Pulmonary artery endothelial cell (primary cell): ENCODE measurements at regions not wholly inside any gene's neighbourhood (a gene's known extent, or its start where the extent isn't known, plus 50 kb on each side); places are given as distances from the start of the nearest gene placed in this dataset.

Source experiments
- DNase-seq: peaks from one replicate; pipeline ENCODE4 v3.0.0-alpha.2; 2011; ENCODE audit warnings: low read depth, low spot score

DNA sequence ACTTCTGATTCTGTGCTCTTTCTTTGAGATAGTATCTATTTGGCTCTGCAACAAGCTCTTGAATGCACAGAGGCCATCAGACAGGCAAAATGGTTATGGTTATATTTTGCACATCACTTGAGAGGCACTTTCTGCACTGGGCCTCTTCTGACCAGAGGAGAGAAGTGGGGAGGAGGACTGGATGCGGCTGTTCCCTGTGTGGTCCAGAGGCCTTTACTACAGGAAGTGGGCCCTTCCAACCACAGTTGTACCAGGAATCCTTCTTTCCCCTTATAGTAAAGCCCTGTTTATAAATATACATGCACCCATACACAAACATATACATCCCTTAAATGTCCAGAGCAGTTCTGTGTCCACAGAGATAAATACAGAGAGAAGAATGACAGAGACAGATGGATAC is 182.7 kb upstream of the HHIP start:
- DNase-seq = no peak

DNA sequence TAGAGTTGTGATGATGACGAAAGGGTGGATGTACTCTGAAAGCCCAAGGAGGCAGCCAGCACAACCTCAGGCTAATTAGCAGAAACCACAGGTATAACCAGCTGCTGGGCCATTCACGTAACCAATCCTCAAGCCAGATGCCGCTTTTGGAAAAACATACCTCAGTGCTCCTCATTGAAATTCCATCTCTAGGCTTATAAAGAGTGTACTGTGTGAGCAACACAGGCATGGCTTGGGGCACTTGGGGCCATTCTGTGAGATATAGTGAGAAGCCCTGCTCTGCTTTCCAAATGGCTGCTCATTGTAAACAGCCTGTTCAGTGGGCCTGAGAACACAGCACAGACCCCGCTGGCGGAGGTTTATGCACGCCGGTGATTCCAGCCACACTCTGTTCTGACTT is 182.1 kb upstream of the HHIP start:
- no peak for DNase-seq

DNA sequence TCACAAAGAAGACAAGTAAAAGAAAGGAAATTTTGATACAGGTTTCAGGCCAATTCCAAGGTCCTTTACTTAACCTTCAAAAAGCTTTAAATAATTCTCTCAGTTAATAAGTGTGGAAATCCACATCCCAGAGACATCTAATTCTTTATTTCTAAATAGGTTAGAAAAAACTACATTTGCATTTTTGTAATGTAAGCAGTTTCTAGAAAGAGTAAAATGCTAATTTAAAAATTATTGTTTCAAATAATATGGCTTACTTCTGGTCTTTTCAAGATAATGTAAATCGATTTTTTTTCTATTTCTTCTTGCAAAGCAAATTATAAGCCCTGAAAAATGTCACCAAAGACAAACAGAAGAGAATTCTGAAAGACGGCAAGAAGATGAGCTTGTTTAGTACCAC is 180.4 kb upstream of the HHIP start:
- DNase-seq = no peak

DNA sequence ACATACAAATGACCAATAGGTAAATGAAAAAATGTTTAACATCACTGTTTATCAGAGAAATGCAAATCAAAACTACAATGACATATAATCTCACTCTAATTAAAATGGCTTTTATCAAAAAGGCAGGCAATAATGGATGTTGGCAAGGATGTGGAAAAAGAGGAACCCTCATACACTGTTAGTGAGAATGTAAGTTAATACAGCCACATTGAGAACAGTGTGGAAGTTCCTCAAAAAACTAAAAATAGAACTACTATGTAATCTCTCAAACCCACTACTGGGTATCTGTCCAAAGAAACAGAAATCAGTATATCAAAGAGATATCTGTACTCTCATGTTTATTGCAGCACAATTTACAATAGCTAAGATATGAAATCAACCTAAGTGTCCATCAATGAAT is 165.9 kb upstream of the HHIP start:
- no peak for DNase-seq

DNA sequence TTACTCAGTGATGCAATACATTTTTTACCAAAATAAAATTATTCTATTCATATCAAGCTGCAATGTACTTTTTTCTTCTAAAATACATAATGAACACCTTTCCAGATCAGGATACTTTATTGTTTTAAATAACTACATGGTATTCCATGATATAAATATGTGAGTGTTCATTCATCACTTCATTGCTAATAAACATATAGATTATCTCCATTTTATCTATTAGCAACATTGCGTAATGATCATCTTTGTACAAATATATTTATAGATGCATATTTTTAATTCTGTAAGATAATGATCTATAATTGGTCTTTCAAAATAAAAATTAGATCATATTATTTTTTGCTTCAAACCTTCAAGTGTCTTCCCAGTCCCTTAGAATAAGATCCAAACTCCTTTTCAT is 156.1 kb upstream of the HHIP start:
- no peak for DNase-seq

DNA sequence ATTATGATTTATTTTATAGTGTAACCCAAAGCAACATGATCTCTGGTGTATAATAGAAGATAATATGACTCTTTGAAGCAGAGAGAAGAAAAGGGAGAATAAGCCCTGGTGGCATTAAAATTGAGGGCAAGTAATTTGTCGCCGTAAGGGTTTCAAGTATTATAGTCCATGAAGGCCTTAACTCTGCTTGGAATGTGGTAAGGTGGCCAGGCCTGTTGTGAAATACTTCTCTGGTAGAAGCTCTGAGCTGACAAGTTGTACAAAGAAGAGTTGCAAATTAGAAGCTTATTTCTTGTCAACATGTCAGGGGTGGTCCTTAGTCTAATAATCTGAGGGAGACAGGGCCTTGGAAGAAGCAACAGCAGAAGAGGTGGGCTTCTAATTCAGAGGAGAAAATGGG is 151.7 kb upstream of the HHIP start:
- DNase-seq = no peak

DNA sequence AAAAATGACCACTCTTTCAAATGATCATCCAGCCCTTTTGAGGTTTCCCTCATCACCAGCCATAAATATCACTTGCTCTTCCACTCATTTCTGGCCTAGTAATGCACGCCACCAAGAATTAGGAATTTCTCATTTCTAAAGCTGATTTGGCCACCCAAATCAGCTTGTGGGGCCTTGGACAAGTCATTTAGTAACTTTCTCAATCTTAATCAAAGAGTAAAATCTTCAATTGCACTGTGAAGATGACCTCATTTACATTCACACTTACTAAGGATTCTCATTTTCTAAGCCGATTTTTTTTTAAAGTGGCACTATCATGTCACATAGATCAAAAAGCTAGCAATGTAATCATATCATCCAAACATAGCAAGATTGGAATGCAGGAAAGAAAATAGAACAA is 150.0 kb upstream of the HHIP start:
- DNase-seq = no peak

DNA sequence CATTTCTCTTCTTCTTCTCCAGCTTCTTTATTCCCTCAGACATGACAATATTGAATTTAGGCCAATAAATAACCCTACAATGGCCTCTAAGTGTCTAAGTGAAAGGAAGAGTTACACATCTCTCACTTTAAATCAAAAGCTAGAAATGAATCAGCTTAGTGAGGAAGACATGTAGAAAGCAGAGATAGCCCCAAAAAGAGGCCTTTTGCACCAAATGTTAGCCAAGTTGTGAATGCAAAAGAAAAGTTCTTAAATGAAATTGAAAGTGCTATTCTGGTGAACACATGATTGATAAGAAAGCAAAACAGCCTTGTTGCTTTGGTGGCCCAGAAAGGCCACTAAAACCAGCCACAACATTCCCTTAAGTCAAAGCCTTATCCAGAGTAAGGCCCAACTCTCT is 146.2 kb upstream of the HHIP start:
- DNase-seq = no peak

DNA sequence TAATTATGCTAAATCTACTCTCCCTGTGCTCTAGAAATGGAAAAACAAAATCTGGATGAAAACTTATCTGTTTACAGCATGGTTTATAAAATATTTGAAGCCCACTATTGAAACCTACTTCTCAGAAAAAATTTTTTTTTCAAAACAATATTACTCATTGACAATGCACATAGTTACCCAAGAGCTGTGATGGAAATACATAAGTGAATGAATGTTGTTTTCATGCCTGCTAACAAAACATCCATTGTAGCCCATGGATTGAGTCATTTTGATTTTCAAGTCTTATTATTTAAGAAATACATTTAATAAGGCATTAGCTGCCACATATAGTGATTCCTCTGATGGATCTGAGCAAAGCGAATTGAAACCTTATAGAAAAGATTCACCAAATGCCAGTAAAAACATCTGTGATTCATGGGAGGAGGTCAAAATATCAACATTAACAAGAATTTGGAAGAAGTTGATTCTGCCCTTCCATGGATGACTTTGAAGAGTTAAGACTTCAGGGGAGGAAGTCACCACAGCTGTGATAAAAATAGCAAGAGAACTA is 144.7 kb upstream of the HHIP start:
- no peak for DNase-seq

DNA sequence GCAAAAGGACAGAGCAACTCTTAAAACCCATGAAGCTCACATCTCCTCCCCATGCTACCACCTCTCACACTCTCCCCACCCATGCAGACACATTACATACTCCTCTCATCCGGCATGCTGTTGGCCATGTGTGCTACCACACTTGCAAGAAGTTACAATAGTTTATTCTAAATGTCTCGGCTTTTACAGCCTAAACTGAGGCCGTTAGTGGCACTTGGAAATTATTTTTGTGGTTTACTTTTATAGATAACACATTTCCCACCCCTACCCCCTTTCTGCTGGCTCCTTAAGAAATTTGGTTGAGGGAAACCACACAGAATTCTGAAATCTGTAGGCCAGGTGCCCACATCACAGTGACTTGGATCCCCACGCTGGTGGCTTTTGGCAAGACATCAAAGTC is 141.1 kb upstream of the HHIP start:
- no peak for DNase-seq

DNA sequence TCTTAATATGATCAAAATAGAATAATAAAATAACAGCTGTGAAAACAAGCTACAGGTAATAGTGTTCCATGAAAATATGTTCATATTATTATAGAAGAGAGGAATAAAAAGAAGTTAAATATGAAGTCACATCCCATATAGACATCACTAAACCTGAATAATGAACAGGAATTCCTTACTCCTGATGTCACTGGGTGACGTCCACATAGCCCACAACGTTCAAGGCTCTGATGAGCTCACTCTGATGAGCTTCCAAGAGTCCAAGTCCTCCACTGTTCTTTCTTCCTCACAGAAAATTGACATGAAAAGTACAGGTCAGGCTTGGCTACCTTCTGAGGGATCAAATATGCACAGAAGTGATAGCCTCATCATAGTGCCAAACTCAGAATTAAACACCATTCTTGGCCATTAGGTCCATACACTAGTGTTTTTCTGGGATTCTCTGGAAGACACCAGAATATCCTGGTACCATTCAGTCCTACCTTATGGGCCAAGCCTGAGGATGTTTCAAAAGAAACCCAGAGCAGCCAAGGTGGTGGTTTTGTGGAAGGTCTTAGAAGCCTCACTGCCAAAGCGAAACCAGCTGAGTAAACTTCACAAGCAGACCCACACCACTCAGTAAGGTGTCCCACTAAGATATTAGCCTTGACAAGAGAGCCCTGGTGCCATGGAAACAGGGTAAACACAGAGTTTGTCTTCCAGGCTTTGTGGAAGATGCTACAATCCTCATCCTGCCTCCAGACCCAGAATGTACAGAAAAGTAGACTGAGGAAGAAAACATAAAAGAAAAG is 138.4 kb upstream of the HHIP start:
- DNase-seq = no peak

DNA sequence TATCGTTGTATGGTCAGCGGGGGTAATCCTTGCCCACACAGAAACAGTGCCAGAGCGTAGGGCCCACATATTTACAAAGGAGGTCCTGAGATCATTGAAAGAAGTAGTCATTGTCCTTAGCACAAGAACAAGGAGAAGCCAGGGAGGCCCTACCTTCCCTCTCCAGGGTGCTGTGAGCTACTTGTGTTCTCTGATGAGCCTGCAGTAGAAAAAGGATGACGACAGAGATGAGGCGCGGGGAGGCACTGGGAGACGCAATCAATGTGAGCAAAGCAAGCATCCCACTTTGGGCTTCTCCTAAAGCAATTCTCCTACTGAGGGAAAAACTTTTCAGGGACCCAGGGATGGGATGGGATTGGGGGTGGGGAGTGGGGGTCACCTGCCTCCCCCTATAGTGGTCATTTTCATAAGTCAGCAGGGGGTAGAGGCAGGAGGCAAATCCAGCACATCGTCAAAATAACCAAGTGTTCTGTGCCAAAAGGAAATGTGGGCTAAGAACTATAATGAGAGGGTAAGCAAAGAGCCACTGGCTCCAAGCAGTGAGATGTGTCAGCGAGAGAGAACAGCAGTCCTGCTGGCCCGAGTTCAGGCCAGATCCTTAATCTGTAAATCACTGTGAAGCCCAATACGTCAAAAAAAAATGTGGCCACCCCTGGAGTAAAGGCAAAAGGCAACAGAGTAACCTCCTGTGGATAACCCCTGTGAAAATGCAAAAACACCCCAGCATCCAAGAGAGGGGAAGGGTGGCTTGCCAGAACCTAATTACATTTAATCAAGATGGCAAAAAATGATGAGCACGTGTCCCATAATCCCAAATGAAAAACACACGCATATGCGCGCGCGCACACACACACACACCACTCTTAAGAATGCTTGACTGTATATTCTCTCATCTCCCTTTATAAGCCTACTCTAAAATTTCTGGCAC is 136.6 kb upstream of the HHIP start:
- no peak for DNase-seq

DNA sequence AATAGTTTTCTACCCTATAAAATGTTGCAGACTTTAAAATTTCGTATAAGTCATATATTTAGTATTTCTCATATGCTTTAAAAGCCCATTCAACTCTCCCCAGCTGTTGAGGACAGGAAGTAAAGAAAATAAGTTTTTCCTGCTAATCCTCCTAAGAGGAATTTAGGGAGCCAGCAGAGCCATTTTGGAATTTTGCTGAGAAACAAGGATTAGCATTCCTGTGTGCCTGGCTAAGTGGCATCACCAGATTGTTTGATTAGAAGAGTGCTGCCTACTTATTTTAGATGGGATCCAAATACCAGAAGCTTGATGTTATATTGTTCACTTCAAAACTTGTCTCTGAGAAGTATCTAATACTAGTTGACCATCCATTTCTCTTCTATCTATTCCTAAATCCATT is 131.2 kb upstream of the HHIP start:
- DNase-seq = no peak

DNA sequence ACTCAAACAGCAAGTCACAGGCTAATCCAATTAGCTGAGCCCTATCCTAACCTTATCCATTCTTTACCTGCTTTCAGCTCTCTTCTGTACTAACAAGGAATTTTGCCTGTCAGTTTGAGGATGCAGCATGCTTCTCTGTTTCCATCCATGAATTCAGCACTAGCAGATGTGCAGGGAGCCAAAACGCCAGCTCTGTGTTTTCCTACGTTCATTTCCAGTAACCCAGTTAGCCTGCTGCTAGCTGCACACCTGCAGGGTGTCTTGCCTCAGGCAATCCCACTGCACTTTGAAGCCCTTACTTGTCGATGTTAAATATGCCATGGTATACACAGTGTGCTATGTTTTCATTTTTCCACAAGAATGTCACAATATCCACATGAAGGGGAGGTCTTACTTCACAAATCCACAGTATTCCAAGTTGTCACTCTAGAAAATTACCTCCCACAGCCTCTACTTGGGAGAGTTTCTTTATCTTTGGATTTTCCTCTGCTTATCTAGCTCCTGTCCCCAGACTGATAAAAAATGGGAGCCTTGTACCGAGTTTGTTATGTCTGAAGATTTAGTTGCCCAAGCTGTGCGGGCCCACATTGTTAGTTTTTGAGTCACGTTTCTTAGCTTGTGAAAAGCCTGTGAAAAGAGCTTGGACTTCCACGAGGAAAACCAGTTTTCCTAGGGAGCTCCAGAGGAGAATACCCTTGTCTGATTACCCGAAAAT is 127.6 kb upstream of the HHIP start:
- no peak for DNase-seq

DNA sequence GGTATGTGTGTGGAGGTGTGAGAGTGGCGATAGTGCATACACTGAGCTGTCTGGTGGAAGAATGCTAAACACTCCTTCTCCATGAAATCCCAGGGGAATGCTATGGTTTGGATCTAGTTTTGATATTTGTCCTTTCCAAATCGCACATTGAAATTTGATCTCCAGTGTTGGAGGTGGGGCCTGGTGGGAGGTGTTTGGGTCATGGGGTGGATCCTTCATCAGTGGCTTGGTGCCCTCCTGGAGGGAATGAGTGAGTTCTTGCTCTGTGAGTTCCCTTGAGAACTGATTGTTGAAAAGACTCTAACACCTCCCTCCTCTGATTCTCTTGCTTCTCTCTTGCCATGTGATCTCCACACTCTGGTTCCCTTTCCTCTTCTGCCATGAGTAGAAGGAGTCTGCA is 114.1 kb upstream of the HHIP start:
- no peak for DNase-seq

DNA sequence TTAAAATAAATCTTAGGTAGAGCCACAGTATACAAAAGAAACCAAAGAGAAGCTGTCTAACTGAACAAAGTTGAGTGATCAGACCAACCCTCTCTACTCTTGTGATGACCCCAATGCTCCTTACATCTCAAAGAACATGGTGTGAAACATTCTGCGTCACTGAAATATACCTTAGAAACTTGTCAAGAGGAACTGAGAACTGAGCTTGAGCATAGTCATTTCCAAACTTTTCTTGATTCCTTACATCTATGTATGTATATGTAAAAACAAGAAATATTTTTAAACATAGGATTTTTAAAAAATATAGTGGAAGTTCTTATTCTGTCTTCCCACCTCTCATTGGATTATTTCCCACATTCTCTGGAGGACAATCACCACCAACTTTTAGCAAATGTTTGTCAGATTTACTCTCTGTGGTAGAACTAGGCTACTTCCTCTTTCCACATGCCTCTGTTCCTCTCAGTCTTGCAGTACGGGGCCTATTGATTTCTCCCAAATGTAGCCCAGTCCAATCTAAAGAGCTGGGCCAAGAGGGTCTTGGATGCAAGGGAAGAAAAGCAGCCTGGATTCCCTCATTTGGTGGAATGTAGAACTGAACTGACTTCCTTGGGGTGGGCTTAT is 98.2 kb upstream of the HHIP start:
- DNase-seq = no peak

DNA sequence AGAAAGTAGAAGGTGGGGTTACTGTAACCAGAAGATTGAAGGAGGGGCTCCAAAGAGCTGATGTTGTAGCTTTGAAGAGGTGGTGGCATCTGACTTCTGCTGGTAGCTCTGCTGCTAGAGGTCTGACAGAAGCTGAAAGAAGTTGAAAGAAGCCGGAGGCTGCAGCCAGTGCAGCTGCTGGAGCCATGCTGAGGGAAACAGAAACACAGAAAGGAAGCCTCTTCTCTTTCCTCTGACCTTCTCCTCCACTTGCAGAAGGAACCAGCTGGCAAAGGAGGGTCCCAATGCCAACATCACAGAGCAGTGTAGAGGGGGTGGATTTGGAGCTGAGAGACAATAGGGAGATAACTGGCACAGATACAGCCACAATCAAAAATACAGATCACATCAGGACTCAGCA is 89.3 kb upstream of the HHIP start:
- DNase-seq = no peak

DNA sequence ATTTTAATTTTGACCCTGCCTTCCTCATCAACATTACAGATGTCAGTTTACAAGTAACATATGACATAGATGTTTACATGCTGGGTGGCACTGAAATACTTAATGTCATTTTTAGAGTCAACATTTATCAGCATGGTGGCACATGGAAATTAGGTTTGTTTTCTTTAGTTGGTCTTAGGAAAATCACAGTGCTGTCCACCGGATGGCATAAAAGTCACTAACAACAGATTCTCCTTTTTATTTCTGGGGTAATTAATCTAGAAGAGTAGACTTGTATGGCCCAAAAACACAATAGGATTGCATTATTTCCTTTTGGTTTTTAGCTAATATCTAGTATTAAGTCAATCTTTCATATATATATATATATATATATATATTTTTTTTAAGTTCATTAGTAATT is 88.6 kb upstream of the HHIP start:
- DNase-seq = no peak

DNA sequence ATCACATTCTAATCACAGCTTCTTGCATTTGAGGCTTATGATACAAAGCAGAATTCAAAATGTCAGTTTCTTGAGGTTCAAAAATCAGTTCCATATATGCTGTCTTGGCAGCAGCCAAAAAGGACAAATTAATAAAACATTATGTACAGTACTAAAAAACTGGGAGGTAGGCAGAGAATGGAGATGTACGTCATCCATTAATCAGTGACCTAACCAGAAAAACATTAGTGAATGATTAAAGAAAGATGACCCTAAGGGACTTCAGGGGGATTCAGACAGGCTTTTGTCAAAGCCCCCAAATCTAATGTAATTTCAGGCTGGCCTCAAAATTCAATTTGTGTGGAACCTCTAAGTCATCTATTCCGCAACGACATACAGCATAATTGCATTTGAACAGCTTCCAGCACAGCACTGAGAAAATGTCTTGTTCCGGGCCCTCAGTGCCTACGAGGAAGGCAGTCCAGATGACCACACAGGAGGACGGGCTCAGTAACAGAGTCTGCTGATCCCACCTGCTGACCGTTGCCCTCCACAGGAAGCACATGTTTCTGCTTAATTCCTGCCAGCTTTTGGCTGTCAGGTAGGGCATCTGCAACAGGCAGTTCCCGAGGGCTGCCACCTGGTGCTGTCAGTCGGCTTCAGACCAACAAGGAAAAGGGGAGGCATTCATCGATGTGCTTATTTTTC is 83.8 kb upstream of the HHIP start:
- no peak for DNase-seq

DNA sequence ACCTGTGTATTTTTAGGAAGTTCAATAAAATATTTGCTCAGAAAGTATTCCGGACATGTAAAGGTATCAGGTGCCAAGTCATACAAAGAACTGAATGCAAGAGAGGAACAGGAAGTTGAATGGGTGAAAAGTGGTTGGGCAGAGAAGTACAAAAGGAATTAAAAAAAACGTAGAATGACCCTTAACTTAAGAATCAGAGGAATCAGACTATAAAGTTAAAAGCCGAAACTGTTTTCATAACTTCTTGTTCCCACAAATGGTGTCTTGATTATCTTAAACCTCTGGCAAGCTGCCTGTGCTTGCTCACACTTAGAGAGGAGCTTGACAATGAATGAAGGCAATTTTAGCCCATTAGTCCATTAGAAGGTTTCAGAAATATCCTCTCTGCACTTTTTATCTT is 81.6 kb upstream of the HHIP start:
- no peak for DNase-seq
